H1 (cell line): ENCODE measurements at regions not wholly inside any gene's neighbourhood (a gene's known extent, or its start where the extent isn't known, plus 50 kb on each side); places are given as distances from the start of the nearest gene placed in this dataset.

Experiments
- CBX5 ChIP-seq: fragments of 300-800, 300-1000 bp; sonication (generic); IDR thresholded peaks from 2 replicates; pipeline ENCODE4 v1.7.1; 2016; ENCODE audit warnings: antibody characterized with exemption, low read length, low read depth
- CHD2 ChIP-seq: IDR thresholded peaks from 2 replicates; pipeline ENCODE4 v1.6.1; 2012; ENCODE audit warnings: low read length, improper control_type of control experiment
- HDAC2 ChIP-seq, 2 experiments: fragments of 300-600 bp in 1 of 2; sonication (generic) in 1 of 2; IDR thresholded peaks; 2 replicates each; pipeline ENCODE4 v1.6.1; 2011 to 2012; ENCODE audit warnings: low read depth in 2 of 2, low read length in 2 of 2, mild to moderate bottlenecking in 2 of 2, moderate library complexity in 2 of 2, borderline replicate concordance in 1 of 2, inconsistent platforms in 1 of 2
- RFX5 ChIP-seq: IDR thresholded peaks from 2 replicates; pipeline ENCODE4 v1.6.1; 2011; ENCODE audit warnings: low read depth, low read length, improper control_type of control experiment, borderline replicate concordance

DNA sequence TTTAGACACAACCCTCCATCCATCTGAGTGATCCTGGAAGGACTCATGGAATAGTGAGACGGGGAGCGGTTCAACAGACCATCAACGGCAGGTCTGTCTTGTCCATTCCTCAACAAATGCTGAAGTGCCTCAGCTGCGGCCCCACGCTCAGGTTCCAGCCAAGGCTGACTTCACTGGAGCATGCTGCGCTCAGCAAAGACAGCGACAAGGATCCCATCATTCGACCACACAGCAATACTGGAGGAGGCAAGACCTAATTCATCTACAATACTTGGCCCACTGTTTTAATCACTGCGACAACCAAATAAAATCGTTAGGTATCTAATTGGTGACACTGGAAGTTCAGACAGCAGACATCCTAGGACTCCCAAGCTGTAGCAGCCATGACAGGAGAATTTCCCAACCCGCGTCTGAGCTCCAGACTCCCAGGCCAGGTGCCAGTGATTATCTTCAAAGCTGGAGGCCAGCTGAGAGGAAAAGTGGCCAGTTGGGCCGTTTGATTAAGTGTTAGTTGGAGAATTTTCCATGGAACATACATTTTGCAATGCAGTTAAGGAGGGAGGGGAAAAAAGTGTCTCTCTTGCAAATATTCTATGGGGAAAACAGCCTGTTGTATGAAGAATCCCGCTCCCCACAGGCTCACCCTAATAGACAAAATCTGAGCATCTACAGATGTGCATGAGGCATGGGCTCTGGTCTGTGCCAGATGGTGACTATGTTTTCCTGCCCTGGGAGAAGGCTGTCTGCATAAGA, 92.5 kb upstream of the SLC35G4 start (continued):
- TF ChIP-seq CBX5 = no peak
- TF ChIP-seq RFX5 = no peak
- TF ChIP-seq HDAC2 (IDR thresholded peaks at IDR 0.05; ENCODE audit: borderline replicate concordance in 1 of 2, low read depth in 2 of 2, low read length in 2 of 2) = no peak
- TF ChIP-seq CHD2 = no peak
- TF ChIP-seq, all 59 proteins: peak for 0
